UCSD-AML1 (cell line): ENCODE measurements at regions not wholly inside any gene's neighbourhood (a gene's known extent, or its start where the extent isn't known, plus 50 kb on each side); places are given as distances from the start of the nearest gene placed in this dataset.
"Not testable (repeated sequence)": the region's sequence is repeated elsewhere in the genome, so short reads cannot be mapped to it uniquely, and the experiment has no call there.

ENCODE experiments used
- DNase-seq: peaks from one replicate; lab custom pipeline; 2025; ENCODE audit not compliant: unreplicated experiment; lab: John Stamatoyannopoulos, UW

DNA sequence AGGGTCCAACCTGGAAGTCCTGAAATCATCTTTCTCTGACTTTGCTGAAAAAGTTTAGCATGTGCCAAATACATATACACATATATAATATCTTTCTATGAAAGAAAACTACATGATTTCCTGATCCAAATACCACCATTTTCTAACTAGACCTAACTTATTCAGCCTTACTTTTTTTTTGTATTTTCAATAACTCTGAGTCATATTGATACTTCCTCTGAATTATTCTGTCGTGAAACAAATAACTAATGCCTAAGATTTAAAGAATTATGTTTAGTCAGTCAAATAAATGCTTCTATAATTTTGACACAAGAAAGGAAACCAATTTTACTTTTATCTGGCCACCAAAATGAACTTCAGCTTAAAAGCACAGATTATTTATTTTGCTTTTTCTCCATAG is 760.2 kb upstream of the GBE1 start:
- no peak for DNase-seq

- DNase-seq: no peak
Measured at GRCh38 chr3:82520846-82521245, 759.4 kb upstream of the GBE1 start.

GRCh38 chr3:82509951-82510603 is 748.6 kb upstream of the GBE1 start:
- no peak for DNase-seq

DNA sequence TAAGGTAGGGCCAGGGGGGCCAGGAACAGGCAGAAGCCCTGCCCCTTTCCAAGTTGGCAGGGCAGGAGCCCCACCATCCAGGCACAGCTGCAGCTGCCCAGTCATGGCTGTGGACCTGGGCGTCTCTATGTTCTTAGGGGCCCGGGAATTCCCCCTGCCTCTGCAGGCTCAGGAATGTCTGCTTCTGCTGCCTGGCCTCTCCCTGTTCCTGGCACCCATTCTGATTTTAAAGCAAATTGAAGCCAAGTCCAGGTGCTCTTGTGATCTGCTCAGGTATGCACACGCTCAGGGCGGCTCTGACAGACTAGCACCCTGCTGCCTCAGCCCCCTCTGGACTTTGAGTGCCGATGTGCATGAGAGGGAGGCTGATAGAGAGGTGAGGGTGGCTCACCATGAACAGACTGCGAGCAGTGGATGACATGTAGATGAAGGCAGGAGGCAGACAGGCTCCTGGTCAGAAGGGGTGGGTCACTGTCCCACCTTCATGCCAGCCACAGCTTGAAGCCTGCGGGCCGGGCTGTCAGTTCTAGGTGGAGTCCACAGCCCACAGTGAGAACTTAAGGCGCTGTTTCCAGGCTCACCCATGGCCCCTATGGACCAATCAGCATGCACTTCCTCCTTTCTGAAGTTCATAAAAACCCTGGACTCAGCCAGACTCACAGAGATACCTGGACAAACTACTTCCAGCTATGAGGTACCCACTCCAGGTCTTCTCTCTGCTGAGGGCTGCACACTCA is 747.8 kb upstream of the GBE1 start:
- no peak for DNase-seq

DNA sequence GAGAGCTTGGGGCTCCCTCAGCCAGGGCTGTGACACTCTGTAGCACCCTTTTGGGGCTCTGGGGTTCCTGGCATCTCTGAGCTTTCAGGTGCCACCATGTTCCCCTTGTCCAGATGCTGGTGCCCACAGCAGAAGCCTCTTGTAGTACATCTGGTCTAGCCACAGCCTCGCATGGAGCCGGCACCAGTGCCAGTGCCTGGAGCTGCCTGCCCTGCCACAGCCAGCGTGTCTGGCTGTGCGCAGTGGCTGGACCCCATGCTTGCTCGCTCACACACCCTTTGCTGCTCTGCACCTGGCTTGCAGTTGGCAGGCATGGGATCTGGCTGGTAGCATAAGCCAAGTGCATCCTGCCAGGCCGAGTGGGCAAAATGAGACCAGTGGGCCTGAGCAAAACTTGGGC is 744.8 kb upstream of the GBE1 start:
- no peak for DNase-seq

DNA sequence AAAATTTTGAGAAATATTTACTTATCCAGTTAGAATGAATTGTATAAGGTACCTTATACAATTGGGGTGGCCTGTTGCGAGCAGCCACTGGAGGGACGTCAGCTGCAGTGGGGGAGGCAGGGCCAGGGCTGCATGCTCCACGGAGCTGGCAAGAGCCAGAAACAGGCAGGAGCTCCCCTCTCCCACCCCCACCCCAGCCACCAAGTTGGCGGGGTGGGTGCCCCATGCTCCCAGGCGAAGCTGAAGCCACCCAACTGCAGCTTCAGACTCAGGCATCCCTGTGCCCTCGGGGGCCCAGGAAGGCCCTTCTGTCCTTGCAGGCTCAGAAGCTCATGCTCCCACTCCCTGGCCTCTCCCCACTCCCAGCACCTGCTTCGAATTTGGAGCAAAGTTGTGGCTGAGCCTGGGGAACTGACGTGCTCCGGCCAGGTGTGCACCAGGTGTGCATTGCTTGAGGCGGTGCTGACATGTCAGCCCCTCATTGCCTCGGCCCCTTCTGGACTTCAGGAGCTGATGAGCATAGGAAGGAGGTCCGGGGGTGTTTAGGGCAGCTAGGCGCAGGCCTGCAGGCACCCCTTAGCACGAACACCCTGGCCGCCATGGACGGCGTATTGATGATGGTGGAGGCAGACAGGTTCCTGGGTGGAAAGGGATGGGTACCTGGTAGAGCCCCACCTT is 743.8 kb upstream of the GBE1 start:
- no peak for DNase-seq

GRCh38 chr3:82498186-82498585 is 736.7 kb upstream of the GBE1 start:
- DNase-seq: no peak

DNA sequence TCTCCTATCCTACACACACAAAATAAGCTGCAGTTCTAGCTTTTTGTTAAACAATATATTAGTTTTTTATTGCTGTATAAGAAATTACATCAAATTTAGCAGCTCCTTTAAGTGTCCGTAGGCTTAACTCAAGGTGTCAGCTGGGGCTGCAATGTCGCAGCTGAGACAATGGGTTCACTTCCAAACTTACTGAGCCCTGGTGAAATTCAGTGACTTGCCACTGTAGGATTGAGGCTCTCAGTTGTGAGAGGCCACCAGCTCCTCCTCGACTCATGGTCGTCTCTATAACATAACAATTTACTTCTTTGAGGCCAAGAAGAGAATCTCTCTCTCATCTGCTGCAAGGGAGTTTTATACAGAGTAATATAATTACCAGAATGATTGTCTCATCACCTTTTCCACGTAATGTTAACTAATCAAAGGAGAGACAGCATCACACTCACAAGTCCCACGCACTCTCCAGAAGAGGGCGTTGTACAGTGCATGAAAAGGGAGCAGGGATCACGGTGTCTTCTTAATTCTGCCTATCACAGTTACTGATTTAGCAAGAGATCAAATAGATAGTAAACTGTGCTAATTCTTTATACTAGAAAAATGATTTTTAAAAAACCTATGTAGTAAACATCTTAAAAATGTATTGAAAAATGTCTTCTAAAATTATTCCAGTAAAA is 735.6 kb upstream of the GBE1 start:
- peak; percentile 4 for DNase-seq

DNA sequence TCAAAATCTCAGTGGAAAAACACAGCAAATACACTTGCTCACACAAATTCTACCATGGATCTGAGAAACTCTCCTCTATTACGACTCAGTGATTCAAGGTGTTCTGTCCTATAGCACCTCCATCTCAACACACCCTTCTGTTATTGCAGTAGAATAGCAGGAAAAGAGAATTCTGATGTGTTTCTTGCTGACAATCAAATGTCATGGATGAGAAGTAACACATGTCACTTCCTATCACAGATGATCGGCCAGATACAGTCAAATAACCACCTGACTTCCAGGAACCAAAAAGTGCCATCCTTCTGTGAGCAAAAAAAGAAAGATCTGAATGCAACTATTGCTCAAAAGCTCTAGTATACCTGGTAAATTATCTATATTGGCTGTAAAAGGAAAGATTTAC is 734.2 kb upstream of the GBE1 start:
- DNase-seq: no peak

DNA sequence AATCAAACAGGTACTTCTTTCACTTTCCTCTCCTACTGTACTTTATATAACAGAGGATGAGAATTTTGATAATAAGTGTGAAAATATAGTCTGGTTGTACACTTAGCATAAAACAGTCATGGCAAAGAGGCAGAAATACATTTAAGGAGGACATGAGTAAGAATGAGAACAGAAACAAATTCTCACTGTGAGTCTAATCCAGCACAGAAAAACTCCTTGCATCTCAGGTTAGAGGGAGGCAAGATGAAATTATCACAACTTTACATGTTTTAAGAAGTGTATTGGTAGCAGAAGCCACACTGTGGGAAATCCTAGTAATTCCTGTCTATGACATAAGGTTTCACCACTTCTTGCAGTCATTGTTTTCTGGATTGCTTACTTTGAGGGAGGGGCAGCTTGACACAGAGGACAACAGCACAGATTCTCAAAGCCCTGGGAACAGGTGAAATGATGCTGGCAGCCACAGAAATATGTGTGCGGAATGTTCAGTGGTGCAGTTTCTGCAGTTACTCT is 733.6 kb upstream of the GBE1 start:
- DNase-seq: no peak

DNA sequence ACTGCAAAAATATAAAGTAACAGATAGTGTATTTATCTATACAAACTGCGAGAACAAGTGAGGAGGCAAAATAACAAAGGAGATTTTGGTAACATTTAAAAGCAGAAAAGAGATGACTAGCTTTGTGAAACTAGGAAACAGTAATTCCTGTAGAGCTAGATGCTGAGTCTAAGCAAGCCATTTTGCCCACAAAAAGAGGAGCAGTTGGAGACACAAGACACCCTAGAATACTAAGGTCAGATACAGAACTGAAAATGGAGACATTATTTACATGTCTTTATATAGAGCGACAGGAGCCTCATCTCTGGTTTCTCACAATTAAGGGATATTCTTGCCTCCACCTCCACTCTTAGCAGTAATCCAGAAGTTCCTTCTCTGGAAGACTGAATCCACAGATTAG is 732.4 kb upstream of the GBE1 start:
- no peak for DNase-seq

DNA sequence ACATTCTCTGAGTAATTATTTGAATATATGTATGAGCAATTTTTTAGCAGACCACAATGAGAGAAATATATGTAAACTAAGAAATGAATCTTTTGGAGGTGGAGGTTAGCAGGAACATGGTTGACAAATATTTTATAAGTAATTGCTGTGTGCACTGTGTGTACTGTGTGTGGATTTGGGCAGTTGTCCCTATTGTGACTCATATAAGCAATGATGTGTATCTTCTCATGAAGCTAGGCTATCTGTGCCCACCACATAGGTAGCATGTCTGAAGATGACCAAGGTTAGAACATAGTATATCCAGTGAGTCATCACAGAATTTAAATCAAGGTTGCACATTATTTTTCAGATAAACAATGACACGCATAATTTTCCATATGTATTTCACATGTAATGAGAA is 713.9 kb upstream of the GBE1 start:
- DNase-seq: no peak

GRCh38 chr3:82474711-82475110 is 713.3 kb upstream of the GBE1 start:
- DNase-seq: no peak

GRCh38 chr3:82473864-82474541 is 712.6 kb upstream of the GBE1 start:
- DNase-seq: no peak

GRCh38 chr3:82467051-82467450 is 705.6 kb upstream of the GBE1 start:
- DNase-seq: no peak

GRCh38 chr3:82462977-82463376 is 701.5 kb upstream of the GBE1 start:
- peak; percentile 6 for DNase-seq

GRCh38 chr3:82461049-82461889 is 699.8 kb upstream of the GBE1 start:
- no peak for DNase-seq

DNA sequence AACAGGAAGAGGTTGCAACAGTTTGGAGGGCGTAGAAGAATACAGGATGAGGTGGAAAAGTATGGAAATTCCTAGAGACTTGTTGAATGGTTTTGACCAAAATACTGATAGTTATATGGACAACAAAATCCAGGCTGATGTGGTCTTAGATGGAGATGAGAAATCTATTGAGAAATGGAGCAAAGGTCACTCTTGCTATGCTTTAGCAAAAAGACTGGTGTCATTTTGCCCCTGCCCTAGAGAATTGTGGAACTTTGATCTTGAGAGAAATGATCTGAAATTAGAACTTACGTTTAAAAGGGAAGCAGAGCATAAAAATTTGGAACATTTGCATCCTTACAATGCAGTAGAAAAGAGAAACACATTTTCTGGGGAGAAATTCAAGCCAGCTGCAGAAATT is 686.9 kb upstream of the GBE1 start:
- no peak for DNase-seq

GRCh38 chr3:82428821-82429220 is 667.4 kb upstream of the GBE1 start:
- DNase-seq: not testable (repeated sequence)

GRCh38 chr3:82424031-82424339 is 662.5 kb upstream of the GBE1 start:
- DNase-seq: no peak
